T-helper 2 cell (primary cell): ENCODE measurements at regions not wholly inside any gene's neighbourhood (a gene's known extent, or its start where the extent isn't known, plus 50 kb on each side); places are given as distances from the start of the nearest gene placed in this dataset.
A peak's percentile ranks its signal among the peaks of the same experiment; 100 is the strongest.

Experiments used
- DNase-seq, 5 experiments: peaks; one replicate each; pipeline versions ENCODE4 v3.0.0 to v3.0.0-alpha.2; 2012 to 2022

DNA sequence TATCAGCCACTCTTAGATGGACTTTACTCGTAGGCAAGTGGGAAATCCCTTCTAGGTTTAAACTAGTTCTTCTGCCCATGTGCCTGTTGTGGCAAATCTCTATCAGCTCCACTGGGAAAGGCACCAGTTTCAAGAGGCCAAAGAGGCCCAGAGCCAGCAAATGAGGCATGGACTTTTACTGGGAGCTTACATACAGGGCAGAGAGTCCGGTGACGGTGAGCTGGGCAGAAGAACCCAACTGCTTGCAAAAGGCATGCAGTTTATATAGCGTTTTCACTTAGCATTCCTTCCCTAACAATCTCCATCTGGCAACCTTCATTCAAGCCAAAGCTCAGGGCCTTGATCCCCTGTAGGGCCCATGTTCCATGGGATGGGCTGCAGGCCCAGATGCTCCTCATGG lies 93.0 kb upstream of the C3orf80 start:
- DNase-seq, result no peak

DNA sequence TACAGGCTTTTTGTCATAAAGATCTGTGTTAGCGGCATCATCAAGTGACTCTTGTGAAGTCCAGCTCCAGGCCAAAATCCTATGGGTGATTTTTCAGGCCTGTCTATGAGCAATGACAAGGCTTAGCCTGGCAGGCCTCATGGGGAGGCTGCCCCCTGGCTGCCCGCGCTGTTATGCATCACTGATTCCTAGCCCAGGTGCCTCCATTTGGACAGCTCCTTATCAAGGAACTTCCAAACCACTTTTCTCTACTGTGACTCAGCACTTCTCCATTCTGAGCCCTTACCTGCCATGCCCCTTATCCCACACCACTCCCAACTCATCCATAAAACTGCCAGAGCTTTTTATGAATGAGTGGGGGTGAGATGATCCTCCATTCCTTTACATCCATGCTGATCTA lies 91.5 kb upstream of the C3orf80 start:
- DNase-seq, result peak in 1 of 5 experiments; percentile 15

DNA sequence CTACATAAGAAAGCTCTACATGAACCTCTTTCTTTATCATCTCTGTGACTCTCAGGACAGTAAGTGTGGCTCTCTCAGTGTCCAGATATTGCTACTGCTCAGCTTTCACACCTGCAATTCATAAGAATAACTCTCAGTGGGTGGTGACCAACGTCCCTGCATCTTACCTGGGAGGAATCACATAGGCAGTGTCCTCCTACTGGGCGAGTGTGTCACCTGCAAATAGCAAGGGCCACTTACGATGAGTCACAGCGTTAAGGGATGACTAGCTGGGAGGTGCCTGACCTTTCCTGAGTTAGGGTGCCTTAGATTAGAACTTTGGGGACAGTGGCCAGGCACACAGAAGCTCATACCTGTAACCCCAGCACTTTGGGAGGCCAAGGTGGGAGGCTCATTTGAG lies 90.8 kb upstream of the C3orf80 start:
- no peak for DNase-seq

DNA sequence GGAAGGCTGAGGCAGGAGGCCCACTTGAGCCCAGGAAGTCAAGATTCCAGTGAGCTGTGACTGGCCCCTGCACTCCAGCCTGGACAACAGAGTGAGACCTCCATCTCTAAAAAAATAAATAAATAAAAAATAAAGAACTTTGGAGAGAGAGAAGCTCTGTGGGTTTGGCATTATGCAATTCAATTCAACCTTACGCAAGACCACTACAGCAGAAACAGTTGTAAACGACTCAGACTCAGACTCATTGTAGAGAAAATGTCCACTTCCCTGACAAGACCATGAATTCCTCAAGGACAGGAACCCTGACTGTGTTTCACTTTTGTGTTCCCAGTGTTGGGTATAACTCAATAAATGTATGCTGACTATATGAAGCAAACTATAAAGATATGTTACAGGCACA lies 90.3 kb upstream of the C3orf80 start:
- no peak for DNase-seq

DNA sequence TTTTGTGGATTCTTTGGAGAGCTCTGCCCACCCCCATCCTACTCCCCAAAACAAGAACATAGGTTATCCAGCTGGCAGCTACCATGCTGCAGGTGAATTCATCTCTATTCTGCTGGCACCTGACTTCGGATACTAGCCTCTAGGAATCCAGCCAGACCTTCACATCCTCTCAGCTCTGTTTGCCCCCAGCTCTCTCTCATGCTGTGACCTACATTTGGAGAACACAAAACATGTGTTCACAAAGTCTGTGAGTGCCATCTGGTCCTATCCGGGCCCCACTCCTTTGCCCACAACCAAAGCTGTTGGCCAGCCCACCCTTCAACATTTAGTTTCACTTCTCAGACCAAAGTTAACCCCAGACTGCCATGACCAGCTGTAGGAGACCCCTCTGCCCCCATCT lies 89.4 kb upstream of the C3orf80 start:
- no peak for DNase-seq

DNA sequence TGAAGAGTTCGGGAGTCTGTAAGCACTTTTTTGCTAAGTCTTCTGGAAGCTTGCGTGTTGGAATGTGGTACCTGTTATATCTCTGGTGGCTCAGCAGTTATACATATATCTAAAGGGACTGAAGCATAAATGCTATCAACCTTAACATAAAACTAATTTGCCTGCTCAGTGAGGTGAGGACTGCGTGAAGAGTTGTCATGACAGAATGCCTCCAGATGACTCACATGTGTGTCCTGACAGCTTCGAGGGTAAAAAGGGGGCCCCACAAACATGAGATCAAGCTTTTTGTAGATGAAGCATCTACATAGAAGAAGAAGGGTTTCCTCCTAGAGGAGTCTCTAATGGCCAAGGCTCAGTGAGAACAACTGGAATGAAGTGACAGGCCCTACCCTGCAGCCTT lies 88.8 kb upstream of the C3orf80 start:
- no peak for DNase-seq

DNA sequence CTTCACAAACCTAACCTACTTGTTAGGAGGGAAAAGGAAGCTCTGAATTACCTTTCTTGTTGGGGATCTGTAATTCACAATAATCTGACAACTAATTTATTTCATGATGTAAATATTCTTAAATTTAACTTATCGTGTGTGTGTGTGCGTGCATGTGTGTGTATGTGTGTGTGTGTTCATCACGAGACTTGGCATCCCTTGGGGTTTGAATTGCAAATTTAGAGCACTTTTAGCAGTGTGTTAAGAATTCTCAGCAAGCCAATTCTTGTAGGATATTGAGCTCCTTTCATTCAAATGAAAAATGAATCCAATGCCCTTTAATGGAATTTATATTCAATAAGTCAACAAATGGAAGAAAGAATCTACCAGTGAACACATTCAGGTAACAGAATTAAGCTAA lies 85.9 kb upstream of the C3orf80 start:
- no peak for DNase-seq

DNA sequence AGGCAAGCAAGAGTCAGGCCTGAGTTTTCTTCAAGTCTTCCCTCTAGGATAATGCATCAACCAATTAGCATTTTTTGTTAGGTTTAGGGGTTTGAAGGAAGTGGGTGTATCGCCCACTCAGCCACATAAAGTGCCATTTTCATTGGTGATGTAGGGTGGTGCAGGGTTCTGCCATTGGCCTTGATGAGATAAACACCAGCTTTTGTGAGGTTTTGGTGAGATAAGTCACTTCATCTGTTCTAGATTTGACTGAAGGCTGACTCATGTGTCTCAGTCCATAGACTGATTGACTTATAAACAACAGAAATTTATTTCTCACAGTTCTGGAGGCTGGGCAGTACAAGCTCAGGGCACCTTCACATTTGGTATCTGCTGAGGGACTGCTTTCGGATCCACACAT lies 84.5 kb upstream of the C3orf80 start:
- DNase-seq, result peak in 1 of 5 experiments; percentile 86

DNA sequence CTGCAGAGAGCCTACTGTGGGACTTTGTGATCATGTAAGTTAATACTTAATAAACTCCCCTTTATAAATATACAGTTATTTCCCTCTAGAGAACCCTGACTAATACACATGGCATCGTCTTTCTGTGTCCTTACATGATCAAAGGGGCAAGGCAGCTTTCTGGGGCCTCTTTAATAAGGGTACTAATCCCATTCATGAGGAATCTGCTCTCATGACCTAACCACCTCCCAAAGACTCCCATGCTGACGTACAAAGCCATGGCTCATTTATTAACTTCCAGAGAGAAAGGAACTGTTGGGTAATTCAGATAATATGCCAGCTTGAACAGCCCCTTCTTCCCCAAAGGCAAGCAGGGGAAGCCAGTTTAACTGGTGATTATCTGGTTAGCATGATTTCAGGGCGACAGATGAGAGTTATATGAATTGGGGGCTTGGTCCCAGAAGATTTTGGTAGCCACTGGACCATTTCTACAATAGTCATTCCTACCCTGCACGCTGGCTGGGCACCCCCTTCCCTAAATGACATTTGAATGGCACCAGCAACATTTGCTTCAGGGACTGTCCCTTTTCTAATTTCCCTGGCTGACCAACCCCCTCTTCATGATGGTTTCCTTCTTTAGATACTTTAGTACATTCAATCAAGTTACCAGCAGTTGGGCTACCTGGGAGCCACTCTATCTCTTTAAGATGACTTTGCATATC lies 83.6 kb upstream of the C3orf80 start:
- no peak for DNase-seq

DNA sequence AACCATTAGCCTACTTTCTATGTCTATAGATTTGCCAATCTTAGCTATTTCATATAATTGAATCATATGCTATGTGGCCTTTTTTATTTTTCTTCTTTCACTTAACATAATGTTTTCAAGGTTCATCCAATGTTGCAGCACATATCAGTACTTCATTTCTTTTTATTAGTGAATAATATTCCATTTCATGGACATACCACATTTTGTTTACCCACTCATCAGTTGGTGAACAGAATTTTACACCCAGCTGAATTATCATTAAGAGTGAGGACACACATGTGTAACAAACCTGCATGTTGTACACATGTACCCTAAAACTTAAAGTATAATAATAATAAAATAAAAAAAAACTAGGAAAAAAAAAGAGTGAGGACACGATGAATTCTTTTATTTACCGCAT lies 81.7 kb upstream of the C3orf80 start:
- no peak for DNase-seq

DNA sequence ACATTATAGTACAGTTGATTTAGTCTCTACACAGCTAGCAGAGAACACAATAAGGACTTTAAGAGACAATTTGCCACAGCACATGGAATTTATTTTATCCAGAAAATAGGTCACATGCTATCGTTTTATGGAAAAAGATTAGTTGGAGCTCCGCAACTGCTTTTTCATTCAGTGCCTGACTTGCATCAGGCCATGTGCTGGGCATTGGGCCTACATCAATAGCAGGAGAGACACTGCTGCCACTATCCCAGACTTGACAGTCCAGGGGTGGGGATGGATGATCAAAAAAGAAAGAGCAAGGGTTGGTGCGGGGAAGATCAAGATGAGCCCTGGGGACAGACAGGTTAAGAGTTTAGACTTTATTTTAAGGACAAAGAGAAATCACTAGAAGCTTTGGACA lies 75.2 kb upstream of the C3orf80 start:
- no peak for DNase-seq

DNA sequence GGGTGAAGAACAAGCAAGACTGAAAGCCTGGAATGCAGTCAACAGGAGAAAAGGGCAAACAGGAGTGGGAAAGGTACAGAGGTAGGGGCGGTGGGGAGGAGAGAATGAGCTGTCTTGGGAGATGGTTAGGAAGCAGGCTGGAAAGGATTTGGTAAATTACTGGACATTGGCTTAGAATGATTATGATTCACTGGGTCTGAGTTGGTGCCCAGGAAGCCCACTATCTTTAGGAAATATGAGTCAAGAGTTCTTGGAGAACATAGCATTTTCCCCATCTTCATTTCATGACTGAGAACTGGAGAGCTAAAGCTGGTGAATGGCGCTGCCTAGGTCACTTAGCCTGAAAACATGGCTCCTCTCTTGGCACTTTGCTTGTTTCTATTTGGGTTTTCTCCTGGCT lies 74.7 kb upstream of the C3orf80 start:
- no peak for DNase-seq

DNA sequence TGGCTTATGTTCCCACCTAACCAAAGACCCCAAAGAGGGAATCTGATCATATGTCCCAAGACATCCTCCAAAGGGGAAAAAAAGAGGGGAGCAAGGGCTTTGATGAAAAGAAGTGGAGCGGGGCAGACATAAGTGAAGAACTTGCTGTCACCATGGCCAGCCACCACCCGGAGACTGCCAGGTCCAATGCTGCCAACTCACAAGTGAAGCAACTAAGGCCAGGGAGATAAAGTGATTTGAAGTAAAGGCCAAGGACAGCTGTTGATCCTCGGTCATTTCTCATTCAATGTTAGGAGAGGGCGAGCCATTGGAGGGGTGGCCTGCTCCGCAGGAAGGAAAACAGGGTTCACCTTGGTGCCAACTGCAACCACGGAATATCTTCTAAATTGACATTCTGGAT lies 72.6 kb upstream of the C3orf80 start:
- DNase-seq, result no peak

DNA sequence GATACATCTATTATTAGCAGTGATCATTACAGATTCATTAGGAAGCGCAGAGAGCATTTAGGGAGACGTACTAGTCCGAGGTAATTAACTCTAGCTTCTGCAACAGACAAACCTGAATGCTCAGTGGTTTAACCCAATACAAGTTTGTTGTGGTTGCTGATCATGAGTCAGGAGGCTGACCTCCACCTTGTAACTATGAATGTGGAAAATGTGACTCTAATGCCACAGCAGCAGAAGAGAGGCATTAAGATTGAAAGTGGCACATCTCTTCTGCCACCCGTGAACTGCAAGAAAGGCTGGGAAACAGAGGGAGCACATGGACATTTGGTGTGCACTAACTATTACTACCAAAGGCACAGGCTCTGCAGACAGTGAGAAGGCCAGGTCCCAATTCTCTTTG lies 71.2 kb upstream of the C3orf80 start:
- peak in 1 of 5 experiments; percentile 27 for DNase-seq

DNA sequence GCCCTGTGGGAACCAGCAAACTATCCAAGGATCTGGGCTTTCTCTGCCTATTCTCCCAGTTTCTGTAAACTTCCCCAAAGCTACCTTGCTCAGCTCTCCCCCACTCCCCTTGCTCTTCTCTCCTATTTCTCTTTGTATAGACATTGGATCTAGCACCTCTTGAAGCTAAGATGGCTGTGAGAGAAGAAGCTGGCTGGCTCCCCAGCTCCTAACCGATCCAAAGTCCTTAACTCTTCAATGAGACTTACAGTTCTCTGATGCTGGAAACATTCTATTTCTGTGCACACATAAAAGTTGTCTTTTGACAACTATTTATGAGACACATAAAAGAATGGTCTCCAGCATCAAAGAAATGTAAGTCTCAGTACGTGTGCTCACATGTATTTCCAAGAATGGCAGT lies 70.6 kb upstream of the C3orf80 start:
- no peak for DNase-seq

DNA sequence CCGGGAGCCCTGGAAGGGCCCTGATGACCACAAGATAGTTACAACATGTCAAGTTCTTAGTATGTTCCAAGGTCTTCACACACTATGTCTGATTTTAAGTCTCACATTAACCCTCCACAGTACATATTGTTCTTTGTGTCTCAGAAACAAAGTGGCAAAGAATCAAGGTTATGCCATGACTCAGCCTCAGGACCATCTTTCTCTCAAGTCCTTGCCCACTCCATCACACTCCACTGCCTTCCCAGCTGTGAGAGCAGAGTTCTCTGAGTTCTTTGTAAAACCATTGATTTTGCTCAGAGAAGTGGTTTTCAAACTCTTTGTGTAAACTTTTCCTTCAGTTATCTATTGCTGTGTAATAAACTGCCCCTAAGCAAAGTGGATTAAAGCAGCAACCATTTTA lies 67.9 kb upstream of the C3orf80 start:
- no peak for DNase-seq

DNA sequence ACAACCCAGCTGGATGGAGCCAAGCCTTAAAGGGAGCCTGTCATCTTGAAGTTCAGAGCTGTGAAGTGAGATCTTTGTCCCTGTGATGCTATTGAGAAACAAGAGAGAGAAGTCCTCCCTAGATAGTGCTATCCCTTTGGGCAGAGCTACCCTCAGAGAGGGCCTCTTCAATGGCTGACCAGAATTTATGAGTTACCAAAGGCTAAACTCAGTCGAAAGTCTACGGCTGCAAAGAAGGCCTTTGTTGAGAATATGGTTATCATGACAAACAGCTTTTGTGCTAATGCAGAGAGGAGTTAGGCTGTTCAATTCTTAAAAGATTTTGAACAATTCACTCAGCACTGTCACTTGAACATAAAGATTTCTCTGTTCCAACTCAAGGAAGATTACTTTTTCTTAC lies 65.9 kb upstream of the C3orf80 start:
- DNase-seq, result no peak

DNA sequence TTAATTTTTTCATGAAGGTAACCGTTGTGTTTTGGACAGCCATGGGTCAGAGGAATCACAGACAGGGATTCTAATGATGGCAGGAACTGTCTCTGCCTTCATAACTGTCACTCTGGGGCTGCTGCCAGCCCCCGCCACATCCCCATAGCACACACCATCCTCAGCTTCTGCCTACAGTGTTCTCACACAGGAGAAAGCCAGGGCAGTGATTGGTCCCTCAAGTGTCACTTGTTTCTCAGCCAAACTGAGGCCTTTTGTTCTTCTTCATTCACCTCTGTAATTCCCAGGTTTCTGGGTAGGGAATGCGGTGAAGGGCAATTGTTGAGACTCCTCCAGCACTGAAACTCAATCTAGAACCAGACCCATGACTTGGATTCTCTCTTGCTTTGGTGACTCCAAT lies 65.4 kb upstream of the C3orf80 start:
- no peak for DNase-seq

DNA sequence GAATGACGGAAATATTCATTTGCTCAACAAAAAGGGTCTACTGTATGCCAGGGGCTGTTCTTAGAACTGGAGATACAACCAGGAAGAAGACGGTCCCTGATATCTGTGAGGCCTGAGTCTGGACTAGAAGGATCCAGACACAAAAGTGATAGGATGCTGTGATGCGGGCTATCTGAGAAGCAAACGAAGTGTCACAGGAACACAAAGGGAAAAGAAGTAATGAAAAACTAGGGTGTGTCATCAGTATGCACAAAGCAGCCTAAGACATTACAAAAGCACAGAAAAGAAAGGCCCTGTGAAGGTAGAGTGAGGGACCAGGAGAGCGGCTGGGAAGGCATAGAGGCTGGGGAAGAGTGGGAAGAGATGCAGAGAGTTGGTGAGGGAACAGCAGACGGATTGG lies 63.3 kb upstream of the C3orf80 start:
- no peak for DNase-seq

DNA sequence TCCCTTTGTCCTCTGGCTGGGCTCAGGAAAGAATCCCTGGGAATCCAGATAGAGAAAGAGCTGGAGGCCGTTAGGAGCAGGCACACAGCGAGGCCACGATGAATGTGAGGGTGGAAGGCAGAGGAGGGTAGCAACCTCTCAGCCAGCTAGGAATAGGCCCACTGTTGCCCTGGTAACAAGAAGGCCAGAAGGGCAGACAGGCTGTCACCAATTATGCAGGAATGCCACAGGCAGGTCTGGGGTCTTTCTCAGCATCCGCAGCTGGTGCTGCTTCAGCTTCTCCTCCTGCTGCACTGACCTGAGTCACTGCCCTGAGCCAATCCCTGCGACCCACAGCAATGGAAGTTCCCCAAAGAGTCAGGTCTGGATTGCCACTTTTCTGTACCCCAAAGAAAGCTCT lies 62.8 kb upstream of the C3orf80 start:
- no peak for DNase-seq

DNA sequence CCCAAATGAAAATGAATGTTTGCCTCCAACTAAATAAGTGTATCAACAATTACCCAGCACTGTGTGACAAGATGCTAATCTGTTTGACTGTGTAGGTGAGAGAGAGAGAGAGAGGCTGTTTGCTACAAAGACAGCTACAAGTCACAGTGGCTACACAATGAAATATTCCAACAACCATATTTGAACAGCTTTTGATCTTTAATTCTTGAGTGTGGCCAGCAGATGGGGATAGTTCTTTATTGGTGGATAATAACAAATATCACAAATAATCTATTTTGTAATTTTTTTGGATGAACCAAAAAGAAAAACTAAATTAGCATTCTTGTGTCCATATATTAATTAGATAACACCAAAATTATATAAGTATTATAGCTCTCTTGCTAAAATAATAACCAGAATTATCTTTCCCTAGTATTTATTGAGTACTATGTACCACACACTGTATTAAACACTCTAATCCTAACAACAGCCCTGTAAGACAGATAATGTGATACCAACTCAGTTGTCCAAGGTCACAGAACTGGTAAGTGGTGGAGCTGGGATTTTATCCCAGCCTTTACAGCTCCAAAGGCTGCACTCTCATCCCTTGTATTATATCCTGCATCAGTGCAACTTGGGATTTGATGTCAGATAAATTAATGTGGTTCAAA lies 61.9 kb upstream of the C3orf80 start:
- DNase-seq, result peak in 1 of 5 experiments; percentile 42

DNA sequence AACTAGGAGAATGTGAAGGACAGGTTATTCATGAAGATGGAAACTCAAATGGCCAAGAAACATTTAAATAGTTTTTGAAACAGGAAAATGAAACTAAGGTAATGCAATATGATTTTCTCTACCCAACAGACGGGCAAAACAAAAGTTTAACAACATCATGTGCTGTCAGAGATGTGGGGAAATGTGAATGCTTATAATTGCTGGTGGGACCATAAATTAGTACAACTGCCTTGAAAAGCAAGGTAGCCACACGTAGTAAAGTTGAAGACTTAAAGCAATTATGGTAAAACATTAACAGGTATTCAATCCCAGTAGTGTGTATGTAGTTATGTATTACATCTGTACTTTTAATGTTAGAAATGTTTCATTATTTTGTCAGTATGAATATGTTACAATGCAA lies 57.0 kb upstream of the C3orf80 start:
- no peak for DNase-seq

DNA sequence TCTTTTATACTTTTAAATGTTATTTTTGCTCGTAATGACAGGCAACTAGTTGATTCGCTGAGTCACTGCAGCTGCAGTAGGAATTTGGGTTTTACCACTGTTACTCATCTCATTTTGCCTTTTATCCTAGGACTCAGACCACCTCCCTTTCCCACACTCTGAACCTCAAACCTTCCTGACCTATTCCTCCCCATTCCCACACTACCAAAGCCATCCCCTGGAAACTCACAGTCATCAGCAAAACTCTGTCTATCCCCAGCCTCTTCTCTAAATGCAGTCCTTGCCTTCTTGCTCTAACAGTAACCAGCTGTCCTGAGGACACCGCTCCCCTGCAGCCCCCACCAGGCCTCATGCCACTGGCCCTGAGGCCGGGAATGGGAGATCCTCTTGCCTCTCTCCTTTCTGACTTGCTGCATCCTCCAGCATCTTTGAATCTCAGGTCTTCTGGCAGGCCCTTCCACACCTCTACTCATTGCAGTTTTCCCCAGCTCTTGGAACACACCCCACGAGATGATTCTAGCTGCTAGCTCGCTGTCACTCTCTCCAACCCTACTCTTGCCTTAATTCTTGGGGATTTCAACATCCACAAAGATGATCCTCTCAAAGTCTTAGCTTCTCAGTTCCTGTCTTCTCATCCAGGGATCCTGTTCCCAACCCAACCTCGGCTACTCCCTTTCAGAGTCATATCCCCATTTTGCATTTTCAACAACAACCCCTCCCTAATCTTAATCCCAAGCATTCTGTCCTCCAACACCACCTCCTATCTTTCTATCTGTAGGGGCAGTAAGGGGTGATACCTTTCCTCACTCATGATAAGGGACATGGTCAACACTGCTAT lies 55.9 kb upstream of the C3orf80 start:
- no peak for DNase-seq
